Naive thymus-derived CD4-positive, alpha-beta T cell (primary cell): ENCODE measurements at regions not wholly inside any gene's neighbourhood (a gene's known extent, or its start where the extent isn't known, plus 50 kb on each side); places are given as distances from the start of the nearest gene placed in this dataset.
"Not testable (repeated sequence)": the region's sequence is repeated elsewhere in the genome, so short reads cannot be mapped to it uniquely, and the experiment has no call there.

Experiments used
- ATAC-seq: fragments of 150-1000 bp; cut with Tn5 transposase; 2 replicates; pipeline ENCODE4 v1.10.0; 2021; ENCODE audit warnings: mild to moderate bottlenecking, moderate library complexity
- CTCF ChIA-PET: fragments of 350-600 bp; sonication (Branson Sonifier 250); formaldehyde crosslinking; loops from one replicate; lab custom pipeline; 2021; ENCODE audit warnings: antibody characterized with exemption; lab: Charles Lee
- POLR2A ChIA-PET: fragments of 350-600 bp; sonication (Branson Sonifier 250); formaldehyde crosslinking; loops from one replicate; lab custom pipeline; 2021; ENCODE audit warnings: antibody characterized with exemption, inconsistent platforms; lab: Charles Lee
- DNase-seq, 9 donors: peaks; one replicate each; pipeline versions ENCODE4 v3.0.0 to v3.0.0-alpha.2; 2020 to 2022; ENCODE audit warnings: mixed read lengths in 1 of 9
- H3K27ac ChIP-seq: one replicate; pipeline ENCODE4 v1.7.0; 2013; ENCODE audit warnings: mild to moderate bottlenecking, low read depth, low read length, moderate library complexity
- H3K27me3 ChIP-seq, 2 donors: one replicate each; pipeline ENCODE4 v1.7.0; 2013; ENCODE audit warnings: low read length in 2 of 2, mild to moderate bottlenecking in 2 of 2, moderate library complexity in 2 of 2; ENCODE audit not compliant: control insufficient read depth in 2 of 2, insufficient read depth in 2 of 2
- H3K36me3 ChIP-seq, 3 experiments: 1 replicate in 2 of 3; 2 replicates in 1 of 3; pipeline ENCODE4 v1.7.0; 2013; ENCODE audit warnings: low read length in 3 of 3, mild to moderate bottlenecking in 3 of 3, moderate library complexity in 1 of 3; ENCODE audit not compliant: insufficient read depth in 3 of 3, control insufficient read depth in 2 of 3
- H3K4me1 ChIP-seq, 2 donors: one replicate each; pipeline ENCODE4 v1.7.0; 2013; ENCODE audit warnings: low read length in 2 of 2, mild to moderate bottlenecking in 2 of 2, moderate library complexity in 1 of 2; ENCODE audit not compliant: control insufficient read depth in 2 of 2, insufficient read depth in 2 of 2
- H3K4me3 ChIP-seq: 2 replicates; pipeline ENCODE4 v1.7.0; 2013; ENCODE audit warnings: mild to moderate bottlenecking, low read length
- H3K9me3 ChIP-seq, 3 experiments: 1 replicate in 2 of 3; 2 replicates in 1 of 3; pipeline ENCODE4 v1.7.0; 2013; ENCODE audit warnings: low read length in 3 of 3; ENCODE audit not compliant: control insufficient read depth in 2 of 3
- H3K27ac Mint-ChIP-seq, 9 donors: one replicate each; pipeline ENCODE4 v1.8.0; 2020 to 2022; ENCODE audit warnings: mixed read lengths in 9 of 9, mild to moderate bottlenecking in 8 of 9, moderate library complexity in 5 of 9, inconsistent platforms in 2 of 9
- H3K27me3 Mint-ChIP-seq, 5 donors: one replicate each; pipeline ENCODE4 v1.8.0; 2021 to 2022; ENCODE audit warnings: mixed read lengths in 5 of 5, mild to moderate bottlenecking in 1 of 5
- H3K36me3 Mint-ChIP-seq, 5 donors: one replicate each; pipeline ENCODE4 v1.8.0; 2020 to 2022; ENCODE audit warnings: mixed read lengths in 5 of 5, mild to moderate bottlenecking in 3 of 5, inconsistent platforms in 1 of 5
- H3K4me1 Mint-ChIP-seq, 7 donors: one replicate each; pipeline ENCODE4 v1.8.0; 2020 to 2022; ENCODE audit warnings: mixed read lengths in 7 of 7, mild to moderate bottlenecking in 3 of 7, inconsistent platforms in 1 of 7
- H3K4me3 Mint-ChIP-seq, 10 donors: one replicate each; pipeline ENCODE4 v1.8.0; 2020 to 2022; ENCODE audit warnings: mild to moderate bottlenecking in 10 of 10, mixed read lengths in 10 of 10, moderate library complexity in 6 of 10, inconsistent platforms in 2 of 10
- H3K9me3 Mint-ChIP-seq, 11 donors: one replicate each; pipeline ENCODE4 v1.8.0; 2020 to 2022; ENCODE audit warnings: mixed read lengths in 11 of 11, mild to moderate bottlenecking in 4 of 11, inconsistent platforms in 1 of 11, moderate library complexity in 1 of 11
- intact Hi-C, 2 donors: fragments of 100-400 bp; cut with micrococcal nuclease; formaldehyde crosslinking; loops; one replicate each; pipeline ENCODE4 v1.15.1; 2023

DNA sequence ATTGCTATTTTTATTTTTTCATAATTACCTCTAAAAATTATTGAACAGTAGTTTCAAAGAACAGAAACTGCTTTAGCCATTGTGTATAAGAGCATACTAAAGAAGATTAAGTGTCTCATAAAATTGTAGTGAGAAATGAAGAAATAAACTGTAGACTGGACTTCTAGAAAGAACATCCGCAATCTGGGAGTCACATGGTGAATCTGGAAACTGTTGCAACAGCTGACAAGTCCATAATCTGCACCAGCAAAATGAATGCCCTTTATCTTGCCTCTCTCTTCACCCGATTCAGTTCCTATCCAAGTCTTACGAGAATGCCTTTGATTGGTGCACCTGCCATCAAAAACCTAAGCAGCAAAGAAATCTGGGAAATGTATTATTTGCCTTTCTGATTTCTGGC lies 312.9 kb downstream of the NAF1 start:
- peaks cover 0 to 4% (median 0%) of the 10 kb centered on the region in 5 donors for H3K27me3 Mint-ChIP-seq
- Histone ChIP-seq H3K4me1 (no peaks in the 10 kb centered on the region), H3K27ac (no peak overlapping the region), H3K36me3 (no peaks in the 10 kb centered on the region), H3K9me3 (no peaks in the 10 kb centered on the region), H3K27me3 (no peaks in the 10 kb centered on the region), H3K4me3 (no peak overlapping the region)
- ATAC-seq, result no peak
- intact Hi-C loops, result no loop called here
- ChIA-PET CTCF (no interaction called here), POLR2A (no interaction called here)
- peaks cover 0 to 7% (median 0%) of the 10 kb centered on the region in 11 donors for H3K9me3 Mint-ChIP-seq
- H3K36me3 Mint-ChIP-seq, result no peaks in the 10 kb centered on the region
- no peak overlapping the region for H3K4me3 Mint-ChIP-seq
- no peaks in the 10 kb centered on the region for H3K4me1 Mint-ChIP-seq
- no peak for DNase-seq
- H3K27ac Mint-ChIP-seq, result no peak overlapping the region

DNA sequence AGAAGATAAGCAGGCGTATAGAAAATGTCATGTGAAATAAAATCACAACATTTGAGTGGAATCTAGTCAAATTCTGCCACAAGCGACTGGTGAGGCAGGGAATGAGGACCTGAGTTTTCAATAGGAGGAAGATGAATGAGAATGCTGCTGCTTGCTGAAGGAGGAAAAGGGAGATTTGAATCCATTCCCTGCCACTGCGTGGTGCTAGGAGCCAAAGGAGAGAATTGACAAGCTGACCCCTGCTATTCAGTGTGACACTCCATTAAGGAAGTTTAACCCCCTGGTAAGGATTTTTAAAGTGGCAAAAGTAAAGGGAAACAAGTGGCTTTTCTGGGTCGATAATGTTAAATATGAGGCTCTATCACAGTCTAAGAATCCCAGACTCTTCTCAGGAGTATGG lies 314.0 kb downstream of the NAF1 start:
- intact Hi-C loops, result no loop called here
- no peaks in the 10 kb centered on the region for H3K27me3 Mint-ChIP-seq
- Histone ChIP-seq H3K4me3 (no peak overlapping the region), H3K36me3 (no peaks in the 10 kb centered on the region), H3K4me1 (no peaks in the 10 kb centered on the region), H3K27me3 (no peaks in the 10 kb centered on the region), H3K27ac (no peak overlapping the region), H3K9me3 (no peaks in the 10 kb centered on the region)
- no peak for DNase-seq
- no peak overlapping the region for H3K4me3 Mint-ChIP-seq
- no peaks in the 10 kb centered on the region for H3K36me3 Mint-ChIP-seq
- ChIA-PET CTCF (no interaction called here), POLR2A (no interaction called here)
- no peak overlapping the region for H3K27ac Mint-ChIP-seq
- H3K9me3 Mint-ChIP-seq, result peaks cover 0 to 4% (median 0%) of the 10 kb centered on the region in 11 donors
- no peak for ATAC-seq
- H3K4me1 Mint-ChIP-seq, result no peaks in the 10 kb centered on the region

DNA sequence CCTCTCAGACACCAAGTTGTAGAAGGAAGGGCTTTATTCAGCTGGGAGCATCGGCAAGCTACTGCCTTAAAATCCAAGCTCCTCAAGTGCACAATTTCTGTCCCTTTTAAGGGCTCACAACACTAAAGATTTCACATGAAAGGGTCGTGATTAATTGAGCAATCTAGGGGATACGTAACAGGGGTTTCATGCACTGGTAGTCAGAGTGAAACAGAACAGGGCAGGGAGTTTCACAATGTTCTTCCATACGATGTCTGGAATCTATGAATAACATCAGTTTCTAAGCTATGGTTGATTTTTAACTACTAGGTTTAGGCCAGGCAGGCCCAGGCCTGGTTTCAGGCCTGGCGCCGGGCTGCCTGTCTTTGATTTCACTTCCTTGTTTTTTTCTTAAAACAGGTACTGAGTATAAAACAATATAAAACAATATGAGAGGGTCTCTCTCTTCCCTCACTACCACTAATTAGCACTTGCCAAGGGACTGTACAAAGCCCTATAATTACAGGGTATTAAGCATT lies 315.4 kb downstream of the NAF1 start:
- DNase-seq, H3K4me3 ChIP-seq, CTCF ChIA-PET, H3K4me3 Mint-ChIP-seq, H3K9me3 ChIP-seq, ATAC-seq, H3K4me1 ChIP-seq, POLR2A ChIA-PET, H3K9me3 Mint-ChIP-seq, intact Hi-C loops, H3K27me3 Mint-ChIP-seq, H3K27me3 ChIP-seq, H3K36me3 Mint-ChIP-seq, H3K27ac Mint-ChIP-seq, H3K27ac ChIP-seq, H3K4me1 Mint-ChIP-seq, H3K36me3 ChIP-seq: not testable (repeated sequence)

DNA sequence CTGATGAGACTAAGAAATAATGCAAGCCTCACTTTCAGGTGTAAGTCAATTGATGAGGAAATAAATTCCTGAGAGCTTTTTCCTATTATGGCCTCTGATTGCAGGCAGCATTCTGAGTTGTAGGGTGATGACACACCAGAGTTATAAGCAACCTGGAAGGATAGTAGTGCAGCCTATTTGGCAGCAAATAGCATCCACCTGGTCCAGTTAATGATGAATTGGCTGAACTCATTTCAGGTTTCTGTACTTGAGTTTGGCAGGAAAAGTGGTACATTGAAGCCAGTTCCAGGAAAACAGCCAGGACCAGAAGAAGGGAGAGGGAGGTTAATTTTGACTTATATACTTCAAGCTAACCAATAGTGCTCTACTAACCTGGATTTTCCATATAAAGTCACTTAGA lies 316.8 kb downstream of the NAF1 start:
- CTCF ChIA-PET, result no interaction called here
- Histone ChIP-seq H3K27me3 (no peaks in the 10 kb centered on the region), H3K36me3 (no peaks in the 10 kb centered on the region), H3K27ac (no peak overlapping the region), H3K4me3 (no peak overlapping the region), H3K4me1 (no peaks in the 10 kb centered on the region), H3K9me3 (no peaks in the 10 kb centered on the region)
- H3K36me3 Mint-ChIP-seq, result no peaks in the 10 kb centered on the region
- POLR2A ChIA-PET, result no interaction called here
- no peak overlapping the region for H3K4me3 Mint-ChIP-seq
- no peak for ATAC-seq
- H3K27me3 Mint-ChIP-seq, result no peaks in the 10 kb centered on the region
- no peak for DNase-seq
- intact Hi-C loops, result no loop called here
- no peaks in the 10 kb centered on the region for H3K4me1 Mint-ChIP-seq
- peaks cover 0 to 6% (median 0%) of the 10 kb centered on the region in 11 donors for H3K9me3 Mint-ChIP-seq
- no peak overlapping the region for H3K27ac Mint-ChIP-seq

DNA sequence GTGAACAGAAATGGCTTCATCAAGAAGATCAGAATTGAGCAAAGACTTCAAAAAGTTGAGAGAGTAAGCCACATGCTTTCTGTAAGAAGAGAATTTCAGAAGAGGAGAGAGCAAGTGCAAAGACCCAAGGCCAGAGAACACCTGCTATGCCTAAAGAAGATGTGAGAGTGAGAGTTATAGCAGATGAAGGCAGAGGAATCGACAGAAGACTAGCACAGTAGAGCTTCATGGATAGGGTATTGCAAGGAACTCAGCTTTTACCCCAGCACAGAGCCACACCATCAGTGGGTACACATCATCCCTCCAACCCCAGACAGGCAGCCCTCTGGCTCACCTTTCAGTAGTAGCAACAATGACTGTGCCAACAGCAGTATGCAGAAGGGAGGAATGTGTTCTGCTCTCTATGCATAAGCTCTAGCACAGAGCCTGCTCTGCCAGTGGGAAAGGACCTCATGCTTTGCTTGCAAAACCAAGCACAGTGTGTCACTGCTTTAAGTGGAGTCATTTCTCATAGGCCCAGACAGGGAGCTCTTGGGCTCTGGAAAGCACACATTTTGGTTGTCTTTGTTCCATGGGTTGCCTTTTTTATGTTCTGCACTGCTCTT lies 318.6 kb downstream of the NAF1 start:
- Histone ChIP-seq H3K4me3 (no peak overlapping the region), H3K9me3 (no peaks in the 10 kb centered on the region), H3K27ac (no peak overlapping the region), H3K27me3 (no peaks in the 10 kb centered on the region), H3K36me3 (no peaks in the 10 kb centered on the region), H3K4me1 (no peaks in the 10 kb centered on the region)
- Mint-ChIP-seq H3K27me3 (no peaks in the 10 kb centered on the region), H3K4me3 (no peak overlapping the region), H3K36me3 (no peaks in the 10 kb centered on the region), H3K9me3 (peaks cover 0 to 6% (median 0%) of the 10 kb centered on the region in 11 donors), H3K4me1 (no peaks in the 10 kb centered on the region), H3K27ac (no peak overlapping the region)
- ATAC-seq (no peak), DNase-seq (no peak)
- ChIA-PET POLR2A (no interaction called here), CTCF (no interaction called here)
- intact Hi-C loops, result no loop called here

DNA sequence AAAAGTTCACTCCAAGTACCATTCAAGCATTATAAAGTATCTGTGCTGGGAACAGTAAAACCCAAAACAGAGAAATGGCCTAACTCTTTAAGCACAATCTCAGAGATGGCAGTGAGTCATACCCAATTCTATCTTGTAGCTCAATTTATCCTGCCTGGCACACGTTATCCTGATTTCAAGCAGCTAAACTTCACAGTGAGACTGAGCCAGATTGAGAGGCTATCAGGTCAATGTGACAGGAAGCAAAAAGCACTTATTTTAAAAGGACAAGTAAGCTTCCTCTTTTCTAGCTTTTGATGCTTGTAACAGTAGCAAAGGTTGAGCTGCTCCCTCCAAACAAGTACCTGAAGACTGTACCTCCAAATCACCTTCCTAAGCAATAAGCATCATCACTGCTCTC lies 324.9 kb downstream of the NAF1 start:
- CTCF ChIA-PET, result no interaction called here
- POLR2A ChIA-PET, result no interaction called here

DNA sequence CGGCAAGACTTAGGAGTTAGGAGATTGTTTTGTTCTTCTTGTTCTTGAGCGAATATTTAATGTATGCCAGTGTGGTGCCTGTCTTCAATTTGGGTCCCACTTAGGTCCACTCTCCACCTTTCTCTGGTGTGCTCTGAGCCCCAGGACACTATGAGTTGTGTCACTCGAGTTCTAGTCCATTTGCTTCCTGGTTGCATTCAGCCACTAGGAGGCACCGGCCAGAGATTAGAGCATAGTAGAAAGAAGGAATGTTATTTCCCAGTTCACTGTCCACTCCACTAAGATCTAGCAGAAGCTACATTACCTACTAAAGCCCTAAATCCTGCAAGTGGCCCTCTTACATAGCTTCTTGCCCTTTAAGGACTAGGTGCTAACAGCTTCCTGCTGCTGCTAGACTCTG lies 326.9 kb downstream of the NAF1 start:
- no peak overlapping the region for H3K27ac Mint-ChIP-seq
- H3K4me1 Mint-ChIP-seq, result no peaks in the 10 kb centered on the region
- H3K36me3 ChIP-seq, result no peaks in the 10 kb centered on the region
- POLR2A ChIA-PET, result no interaction called here
- H3K36me3 Mint-ChIP-seq, result no peaks in the 10 kb centered on the region
- ATAC-seq, result no peak
- no peaks in the 10 kb centered on the region for H3K27me3 ChIP-seq
- no peak overlapping the region for H3K4me3 Mint-ChIP-seq
- no peaks in the 10 kb centered on the region for H3K9me3 ChIP-seq
- intact Hi-C loops, result no loop called here
- CTCF ChIA-PET, result no interaction called here
- H3K4me1 ChIP-seq, result no peaks in the 10 kb centered on the region
- no peak for DNase-seq
- H3K27ac ChIP-seq, result no peak overlapping the region
- peaks cover 0 to 9% (median 0%) of the 10 kb centered on the region in 11 donors for H3K9me3 Mint-ChIP-seq
- H3K27me3 Mint-ChIP-seq, result no peaks in the 10 kb centered on the region
- H3K4me3 ChIP-seq, result no peak overlapping the region

More for the DNA sequence above, 324.9 kb downstream of the NAF1 start:
- H3K9me3 Mint-ChIP-seq, result peaks cover 0 to 6% (median 0%) of the 10 kb centered on the region in 11 donors
- no peak overlapping the region for H3K4me3 ChIP-seq
- no peaks in the 10 kb centered on the region for H3K36me3 ChIP-seq
- ATAC-seq, result no peak
- no peak for DNase-seq
- H3K27me3 ChIP-seq, result no peaks in the 10 kb centered on the region
- H3K9me3 ChIP-seq, result no peaks in the 10 kb centered on the region
- H3K27ac Mint-ChIP-seq, result no peak overlapping the region
- H3K4me1 Mint-ChIP-seq, result no peaks in the 10 kb centered on the region
- no peaks in the 10 kb centered on the region for H3K27me3 Mint-ChIP-seq
- H3K4me1 ChIP-seq, result no peaks in the 10 kb centered on the region
- intact Hi-C loops, result no loop called here
- no peak overlapping the region for H3K27ac ChIP-seq
- H3K36me3 Mint-ChIP-seq, result no peaks in the 10 kb centered on the region
- no peak overlapping the region for H3K4me3 Mint-ChIP-seq
